B cell (primary cell): ENCODE measurements at regions not wholly inside any gene's neighbourhood (a gene's known extent, or its start where the extent isn't known, plus 50 kb on each side); places are given as distances from the start of the nearest gene placed in this dataset.

ENCODE experiments used
- ATAC-seq: fragments of 200-7000 bp; cut with Tn5 transposase; one replicate; pipeline ENCODE4 v1.10.0; 2021; ENCODE audit warnings: low read depth, mild to moderate bottlenecking, moderate number of reproducible peaks, moderate library complexity
- CTCF ChIA-PET: fragments of 350-600 bp; sonication (Branson Sonifier 250); formaldehyde crosslinking; loops from one replicate; lab custom pipeline; 2021; ENCODE audit warnings: antibody characterized with exemption, inconsistent platforms; lab: Charles Lee
- POLR2A ChIA-PET: fragments of 350-600 bp; sonication (Branson Sonifier 250); formaldehyde crosslinking; loops from one replicate; lab custom pipeline; 2021; ENCODE audit warnings: antibody characterized with exemption; lab: Charles Lee
- DNase-seq: peaks from one replicate; pipeline ENCODE4 v3.0.0; 2013
- H2AFZ ChIP-seq: 2 replicates; pipeline ENCODE4 v1.6.1; 2012; ENCODE audit warnings: mild to moderate bottlenecking, low read depth, low read length; ENCODE audit not compliant: insufficient read depth, poor library complexity, severe bottlenecking
- H3K27ac ChIP-seq, 2 donors: 1 replicate in 1 of 2; 2 replicates in 1 of 2; pipeline ENCODE4 v1.5.1; 2012 to 2013; ENCODE audit warnings: low read length in 2 of 2, mild to moderate bottlenecking in 2 of 2, moderate library complexity in 1 of 2
- H3K27me3 ChIP-seq, 4 experiments: fragments of 200-600 bp in 1 of 4; sonication (generic) in 1 of 4; replicated peaks in 1 of 4; 1 replicate in 2 of 4; 2 replicates in 2 of 4; pipeline versions ENCODE4 v1.6.1 to v1.7.0; 2013 to 2016; ENCODE audit warnings: low read length in 3 of 4, mild to moderate bottlenecking in 2 of 4, mixed read lengths in 1 of 4, moderate library complexity in 1 of 4; ENCODE audit not compliant: insufficient read depth in 4 of 4, control insufficient read depth in 3 of 4; ENCODE audit errors: control extremely low read depth in 1 of 4
- H3K36me3 ChIP-seq, 2 experiments: replicated peaks in 1 of 2; 1 replicate in 1 of 2; 2 replicates in 1 of 2; pipeline versions ENCODE4 v1.6.1 to v1.7.1; 2013; ENCODE audit warnings: low read length in 1 of 2; ENCODE audit not compliant: insufficient read depth in 2 of 2, control insufficient read depth in 1 of 2; ENCODE audit errors: control extremely low read depth in 1 of 2, extremely low read depth in 1 of 2
- H3K4me1 ChIP-seq, 2 donors: fragments of 200-600 bp in 1 of 2; sonication (generic) in 1 of 2; 1 replicate in 1 of 2; 2 replicates in 1 of 2; pipeline versions ENCODE4 v1.5.1 to v1.6.1; 2013 to 2017; ENCODE audit warnings: low read length in 2 of 2; ENCODE audit not compliant: control insufficient read depth in 2 of 2, insufficient read depth in 2 of 2
- H3K4me2 ChIP-seq: replicated peaks from 2 replicates; pipeline ENCODE3; 2012; ENCODE audit warnings: mild to moderate bottlenecking, low read depth, low read length; ENCODE audit not compliant: poor library complexity, severe bottlenecking
- H3K4me3 ChIP-seq, 5 experiments: fragments of 200-600 bp in 1 of 5; sonication (generic) in 1 of 5; 1 replicate in 3 of 5; 2 replicates in 2 of 5; pipeline versions ENCODE4 v1.5.1 to v1.7.0; 2011 to 2016; ENCODE audit warnings: low read length in 4 of 5, mild to moderate bottlenecking in 4 of 5, low read depth in 2 of 5, control low read depth in 1 of 5, moderate library complexity in 1 of 5; ENCODE audit not compliant: insufficient read depth in 1 of 5; ENCODE audit errors: control extremely low read depth in 1 of 5, extremely low read depth in 1 of 5
- H3K79me2 ChIP-seq: fragments of 200-600 bp; sonication (generic); one replicate; pipeline ENCODE4 v1.6.0; 2016; ENCODE audit warnings: low read length; ENCODE audit not compliant: control insufficient read depth, insufficient read depth
- H3K9ac ChIP-seq: fragments of 200-600 bp; sonication (generic); 2 replicates; pipeline ENCODE4 v1.6.1; 2017; ENCODE audit warnings: mild to moderate bottlenecking, low read length, moderate library complexity
- H3K9me3 ChIP-seq, 3 donors: one replicate each; pipeline versions ENCODE4 v1.6.1 to v1.7.1; 2013; ENCODE audit warnings: low read length in 2 of 3; ENCODE audit not compliant: control insufficient read depth in 2 of 3, insufficient read depth in 1 of 3; ENCODE audit errors: control extremely low read depth in 1 of 3
- H4K20me1 ChIP-seq: 2 replicates; pipeline ENCODE4 v1.6.0; 2012; ENCODE audit warnings: mild to moderate bottlenecking, low read length; ENCODE audit not compliant: insufficient read depth, control insufficient read depth, poor library complexity, severe bottlenecking
- H3K27ac Mint-ChIP-seq: one replicate; pipeline ENCODE4 v1.8.0; 2021; ENCODE audit warnings: mixed read lengths
- H3K27me3 Mint-ChIP-seq: one replicate; pipeline ENCODE4 v1.8.0; 2021; ENCODE audit warnings: mixed read lengths
- H3K4me1 Mint-ChIP-seq: one replicate; pipeline ENCODE4 v1.8.0; 2021; ENCODE audit warnings: mixed read lengths
- H3K4me3 Mint-ChIP-seq: one replicate; pipeline ENCODE4 v1.8.0; 2021; ENCODE audit warnings: mixed read lengths
- H3K9me3 Mint-ChIP-seq: one replicate; pipeline ENCODE4 v1.8.0; 2022; ENCODE audit warnings: mixed read lengths; ENCODE audit not compliant: insufficient read depth
- EZH2 ChIP-seq: IDR thresholded peaks from 2 replicates; pipeline ENCODE4 v1.6.1; 2012; ENCODE audit warnings: borderline replicate concordance, low read depth, mild to moderate bottlenecking, moderate library complexity, low read length; ENCODE audit not compliant: insufficient read depth, poor library complexity, severe bottlenecking
- WGBS: methylation state at CpG from one replicate; pipeline ENCODE4 v1.1.5; 2013; ENCODE audit warnings: missing lambda C conversion rate; ENCODE audit not compliant: insufficient coverage; 5-methylcytosine and 5-hydroxymethylcytosine counted together
- intact Hi-C: fragments of 100-400 bp; cut with micrococcal nuclease; formaldehyde crosslinking; loops from one replicate; pipeline ENCODE4 v1.10.0; 2022
- TF ChIP-seq, protein P1 (sequence below): fragments of 200-600 bp; IDR thresholded peaks from one replicate; pipeline ENCODE4 v1.8.0; 2022; ENCODE audit warnings: antibody characterized with exemption, mild to moderate bottlenecking

DNA sequence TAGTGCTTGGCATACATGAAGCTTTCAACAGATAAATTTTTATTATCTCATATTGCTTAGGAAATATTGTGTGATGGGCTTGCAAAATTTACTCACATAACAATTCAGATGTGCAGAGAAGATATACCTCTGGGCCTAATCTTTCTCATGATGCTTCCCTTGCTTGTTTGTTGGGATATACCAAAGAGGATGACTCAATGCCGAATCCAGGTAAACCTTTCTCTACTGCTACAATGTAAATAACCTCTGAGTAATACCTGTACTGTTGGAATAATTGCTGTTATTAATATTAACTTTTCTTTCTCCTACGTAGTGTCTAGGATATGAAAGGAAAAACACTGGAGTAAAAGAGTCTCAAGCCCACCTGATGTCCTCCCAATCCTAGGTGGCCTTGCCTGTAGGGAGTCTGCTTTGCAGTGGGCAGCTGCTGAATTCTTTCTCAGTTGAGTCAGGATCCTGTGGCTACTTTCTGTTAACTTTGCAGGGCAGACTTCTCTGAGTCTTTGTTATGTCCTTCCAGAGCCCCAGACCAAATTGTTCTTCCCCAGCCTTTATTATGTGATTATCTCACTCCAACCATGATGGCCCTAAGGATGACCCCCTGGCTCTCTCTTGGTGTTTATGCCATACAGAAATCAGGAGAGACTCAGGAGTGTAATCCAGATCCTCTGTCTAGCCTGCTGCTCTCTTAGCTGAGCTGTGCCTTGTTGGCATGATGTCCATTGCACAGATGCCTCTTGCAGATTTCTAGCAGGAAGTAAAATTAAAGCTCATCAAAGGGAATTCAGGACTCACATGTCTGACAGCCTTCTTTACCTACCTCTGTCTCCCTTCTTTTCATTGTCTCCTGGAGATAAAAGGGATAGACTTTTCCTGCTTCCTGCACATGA lies 208.1 kb downstream of the SNX18 start:
- WGBS, result no CpG with 5 or more reads among the region's 2 CpGs
- no peaks in the 10 kb centered on the region for H3K79me2 ChIP-seq
- H3K9me3 ChIP-seq, result peaks cover 0 to 8% (median 0%) of the 10 kb centered on the region in 3 donors
- H3K4me1 ChIP-seq, result no peaks in the 10 kb centered on the region
- no peak for TF ChIP-seq EZH2
- TF ChIP-seq, protein P1, sequence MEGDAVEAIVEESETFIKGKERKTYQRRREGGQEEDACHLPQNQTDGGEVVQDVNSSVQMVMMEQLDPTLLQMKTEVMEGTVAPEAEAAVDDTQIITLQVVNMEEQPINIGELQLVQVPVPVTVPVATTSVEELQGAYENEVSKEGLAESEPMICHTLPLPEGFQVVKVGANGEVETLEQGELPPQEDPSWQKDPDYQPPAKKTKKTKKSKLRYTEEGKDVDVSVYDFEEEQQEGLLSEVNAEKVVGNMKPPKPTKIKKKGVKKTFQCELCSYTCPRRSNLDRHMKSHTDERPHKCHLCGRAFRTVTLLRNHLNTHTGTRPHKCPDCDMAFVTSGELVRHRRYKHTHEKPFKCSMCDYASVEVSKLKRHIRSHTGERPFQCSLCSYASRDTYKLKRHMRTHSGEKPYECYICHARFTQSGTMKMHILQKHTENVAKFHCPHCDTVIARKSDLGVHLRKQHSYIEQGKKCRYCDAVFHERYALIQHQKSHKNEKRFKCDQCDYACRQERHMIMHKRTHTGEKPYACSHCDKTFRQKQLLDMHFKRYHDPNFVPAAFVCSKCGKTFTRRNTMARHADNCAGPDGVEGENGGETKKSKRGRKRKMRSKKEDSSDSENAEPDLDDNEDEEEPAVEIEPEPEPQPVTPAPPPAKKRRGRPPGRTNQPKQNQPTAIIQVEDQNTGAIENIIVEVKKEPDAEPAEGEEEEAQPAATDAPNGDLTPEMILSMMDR, result no peak
- H3K4me1 Mint-ChIP-seq, result peaks cover 2% of the 10 kb centered on the region
- H3K27ac Mint-ChIP-seq, result no peak overlapping the region
- DNase-seq (no peak), ATAC-seq (no peak)
- no peaks in the 10 kb centered on the region for H3K9me3 Mint-ChIP-seq
- H3K4me3 ChIP-seq, result no peak overlapping the region
- no peak overlapping the region for H3K4me2 ChIP-seq
- H3K27me3 Mint-ChIP-seq, result no peaks in the 10 kb centered on the region
- no peaks in the 10 kb centered on the region for H4K20me1 ChIP-seq
- ChIA-PET POLR2A (no interaction called here), CTCF (no interaction called here)
- no peaks in the 10 kb centered on the region for H3K36me3 ChIP-seq
- H3K27ac ChIP-seq, result no peak overlapping the region
- H3K9ac ChIP-seq, result no peak overlapping the region
- H3K4me3 Mint-ChIP-seq, result no peak overlapping the region
- no peaks in the 10 kb centered on the region for H3K27me3 ChIP-seq
- intact Hi-C loops, result no loop called here
- no peak overlapping the region for H2AFZ ChIP-seq

DNA sequence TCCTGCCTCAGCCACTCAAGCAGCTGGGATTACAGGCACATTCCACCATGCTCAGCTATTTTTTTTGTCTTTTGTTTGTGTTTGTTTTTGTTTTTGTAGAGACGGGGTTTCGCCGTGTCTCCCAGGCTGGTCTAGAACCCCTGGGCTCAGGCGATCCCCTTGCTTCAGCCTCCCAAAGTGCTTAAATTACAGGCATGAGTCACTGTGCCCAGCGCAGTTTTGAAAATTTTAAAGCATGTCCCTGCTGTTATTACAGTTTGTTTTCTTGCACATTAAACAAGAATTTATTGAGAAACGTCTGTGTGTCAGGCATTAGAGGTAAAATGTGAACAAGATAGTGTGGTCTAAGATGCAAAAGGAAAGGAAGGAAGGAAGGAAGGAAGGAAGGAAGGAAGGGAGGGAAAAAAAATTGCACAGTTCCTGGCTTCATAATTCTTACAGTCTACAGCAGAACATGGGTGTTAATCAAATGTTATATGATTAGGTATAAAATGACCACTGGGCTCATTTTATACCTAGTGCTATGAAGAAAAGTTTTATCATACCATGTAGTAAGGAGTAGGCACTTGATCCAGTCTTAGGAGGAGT lies 205.4 kb downstream of the SNX18 start:
- DNase-seq (no peak), ATAC-seq (no peak)
- no peak for TF ChIP-seq EZH2
- TF ChIP-seq, protein P1, result no peak
- Histone ChIP-seq H3K4me3 (no peak overlapping the region), H2AFZ (no peak overlapping the region), H3K27ac (no peak overlapping the region), H3K36me3 (no peaks in the 10 kb centered on the region), H4K20me1 (no peaks in the 10 kb centered on the region), H3K79me2 (no peaks in the 10 kb centered on the region), H3K4me1 (no peaks in the 10 kb centered on the region), H3K4me2 (no peak overlapping the region), H3K27me3 (no peaks in the 10 kb centered on the region), H3K9me3 (peaks cover 0 to 8% (median 0%) of the 10 kb centered on the region in 3 donors), H3K9ac (no peak overlapping the region)
- CTCF ChIA-PET, result no interaction called here
- H3K4me3 Mint-ChIP-seq, result no peak overlapping the region
- intact Hi-C loops, result no loop called here
- no peaks in the 10 kb centered on the region for H3K9me3 Mint-ChIP-seq
- H3K27me3 Mint-ChIP-seq, result no peaks in the 10 kb centered on the region
- POLR2A ChIA-PET, result no interaction called here
- H3K4me1 Mint-ChIP-seq, result peaks cover 2% of the 10 kb centered on the region
- H3K27ac Mint-ChIP-seq, result no peak overlapping the region
- no CpG with 5 or more reads among the region's 6 CpGs for WGBS
